ENCODE measurements at regions not wholly inside any gene's neighbourhood (a gene's known extent, or its start where the extent isn't known, plus 50 kb on each side); places are given as distances from the start of the nearest gene placed in this dataset.

DNA sequence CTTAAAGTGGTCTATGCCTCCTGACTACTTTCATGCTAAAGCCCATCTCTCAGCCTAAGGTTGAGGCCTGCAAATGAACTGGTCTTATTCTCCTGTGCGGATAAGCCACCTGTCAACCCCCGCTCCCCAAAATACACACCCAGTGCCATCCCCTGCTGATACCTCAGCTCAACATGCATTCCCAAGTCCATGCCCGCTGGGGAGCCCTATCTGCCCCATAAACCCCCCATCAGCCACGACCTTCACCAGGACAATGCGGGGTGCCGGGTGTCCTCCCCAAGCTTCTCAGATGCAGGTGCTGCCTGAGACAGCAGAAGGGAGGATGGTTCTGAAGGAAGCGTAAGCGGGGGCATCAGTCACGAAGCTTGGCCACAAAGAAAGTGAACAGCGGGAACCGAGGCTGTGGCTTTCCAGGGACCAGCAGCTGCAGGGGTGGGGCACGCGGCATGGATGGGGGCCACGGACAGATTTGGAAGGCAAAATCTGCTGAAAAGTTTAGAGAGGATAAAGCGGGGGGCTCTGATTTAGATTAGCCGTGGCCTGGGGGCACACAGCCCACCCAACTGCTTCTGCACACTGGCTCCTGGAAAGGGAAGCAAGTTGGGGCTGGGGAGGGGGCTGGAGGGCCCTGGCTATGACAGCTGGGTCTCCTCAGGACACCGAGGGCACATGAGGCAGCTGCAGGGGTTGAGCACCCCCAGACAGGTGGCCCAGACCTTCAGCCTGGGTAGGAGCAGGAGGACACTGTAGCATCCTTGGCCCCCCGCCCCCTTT lies 1391.9 kb downstream of the TBC1D22A start:
- Histone ChIP-seq H3K36me3 (replicated peaks in 1 of 2; ENCODE audit: control insufficient read depth in 1 of 2, insufficient read depth in 2 of 2, low read length in 2 of 2) (no peaks in the 10 kb centered on the region), H2AFZ (ENCODE audit: low read length) (no peak overlapping the region), H3K4me1 (ENCODE audit: insufficient read depth, low read length) (no peaks in the 10 kb centered on the region), H3K9me3 (ENCODE audit: low read length) (no peaks in the 10 kb centered on the region), H3K9ac (ENCODE audit: insufficient read depth, low read depth, low read length) (no peak overlapping the region), H3K4me3 (replicated peaks in 1 of 3; ENCODE audit: insufficient read depth in 1 of 3, low read depth in 2 of 3, low read length in 3 of 3) (no peak overlapping the region), H4K20me1 (ENCODE audit: insufficient read depth, low read length) (no peaks in the 10 kb centered on the region), H3K27ac (ENCODE audit: extremely low read length, insufficient read depth, low read length) (no peak overlapping the region), H3K4me2 (ENCODE audit: low read depth, low read length) (no peak overlapping the region), H3K27me3 (ENCODE audit: control insufficient read depth in 1 of 2, insufficient read depth in 2 of 2, low read length in 2 of 2) (peaks cover 3 to 34% of the 10 kb centered on the region in 2 experiments; a peak in 4 of 5 replicates), H3K79me2 (ENCODE audit: insufficient read depth, low read length) (no peaks in the 10 kb centered on the region)
- intact Hi-C loops (cut with micrococcal nuclease; ENCODE audit: unreplicated experiment), result no loop called here
- ChIA-PET POLR2A (no interaction called here), CTCF (ENCODE audit: low intra/inter-chr PET ratio, low total read pairs) (no interaction called here)
- WGBS (ENCODE audit: low lambda C conversion rate), result 27% methylated on average over 13 of the region's 18 CpGs
- in situ Hi-C loops (cut with HindIII; ENCODE audit: extremely low pct_ligation_motif_present, low pct_unique_long_range_greater_than_20kb), result no loop called here
- no peak for FAIRE-seq
- DNase-seq (ENCODE audit: low spot score), result no peak
- BruUV-seq (replicated peaks), result no TSS peak
- no peak for ATAC-seq
- TF ChIP-seq ZSCAN30 (CRISPR knock-in tag; IDR thresholded peaks at IDR 0.05) (no peak), ZNF235 (CRISPR knock-in tag; IDR thresholded peaks at IDR 0.05; ENCODE audit: borderline replicate concordance) (no peak), ZNF496 (CRISPR knock-in tag; IDR thresholded peaks at IDR 0.05; ENCODE audit: insufficient replicate concordance) (no peak), SCMH1 (CRISPR knock-in tag; IDR thresholded peaks at IDR 0.05; ENCODE audit: borderline replicate concordance) (no peak), ZNF432 (CRISPR knock-in tag; IDR thresholded peaks at IDR 0.05; ENCODE audit: borderline replicate concordance) (no peak), NKX3-1 (CRISPR knock-in tag; IDR thresholded peaks at IDR 0.05) (no peak), EP300 (IDR thresholded peaks at IDR 0.05; ENCODE audit: low read depth in 2 of 2, low read length in 2 of 2) (no peak), EP300 (CRISPR knock-in tag; IDR thresholded peaks at IDR 0.05; ENCODE audit: borderline replicate concordance) (no peak), HOXA7 (CRISPR knock-in tag; IDR thresholded peaks at IDR 0.05) (no peak), ZNF205 (CRISPR knock-in tag; IDR thresholded peaks at IDR 0.05) (no peak), NCOA5 (CRISPR knock-in tag; IDR thresholded peaks at IDR 0.05) (no peak)
- TF ChIP-seq, protein P1, sequence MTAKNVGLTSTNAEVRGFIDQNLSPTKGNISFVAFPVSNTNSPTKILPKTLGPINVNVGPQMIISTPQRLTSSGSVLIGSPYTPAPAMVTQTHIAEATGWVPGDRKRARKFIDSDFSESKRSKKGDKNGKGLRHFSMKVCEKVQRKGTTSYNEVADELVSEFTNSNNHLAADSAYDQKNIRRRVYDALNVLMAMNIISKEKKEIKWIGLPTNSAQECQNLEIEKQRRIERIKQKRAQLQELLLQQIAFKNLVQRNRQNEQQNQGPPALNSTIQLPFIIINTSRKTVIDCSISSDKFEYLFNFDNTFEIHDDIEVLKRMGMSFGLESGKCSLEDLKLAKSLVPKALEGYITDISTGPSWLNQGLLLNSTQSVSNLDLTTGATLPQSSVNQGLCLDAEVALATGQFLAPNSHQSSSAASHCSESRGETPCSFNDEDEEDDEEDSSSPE (CRISPR knock-in tag; IDR thresholded peaks at IDR 0.05), result no peak
- TF ChIP-seq, protein P2, sequence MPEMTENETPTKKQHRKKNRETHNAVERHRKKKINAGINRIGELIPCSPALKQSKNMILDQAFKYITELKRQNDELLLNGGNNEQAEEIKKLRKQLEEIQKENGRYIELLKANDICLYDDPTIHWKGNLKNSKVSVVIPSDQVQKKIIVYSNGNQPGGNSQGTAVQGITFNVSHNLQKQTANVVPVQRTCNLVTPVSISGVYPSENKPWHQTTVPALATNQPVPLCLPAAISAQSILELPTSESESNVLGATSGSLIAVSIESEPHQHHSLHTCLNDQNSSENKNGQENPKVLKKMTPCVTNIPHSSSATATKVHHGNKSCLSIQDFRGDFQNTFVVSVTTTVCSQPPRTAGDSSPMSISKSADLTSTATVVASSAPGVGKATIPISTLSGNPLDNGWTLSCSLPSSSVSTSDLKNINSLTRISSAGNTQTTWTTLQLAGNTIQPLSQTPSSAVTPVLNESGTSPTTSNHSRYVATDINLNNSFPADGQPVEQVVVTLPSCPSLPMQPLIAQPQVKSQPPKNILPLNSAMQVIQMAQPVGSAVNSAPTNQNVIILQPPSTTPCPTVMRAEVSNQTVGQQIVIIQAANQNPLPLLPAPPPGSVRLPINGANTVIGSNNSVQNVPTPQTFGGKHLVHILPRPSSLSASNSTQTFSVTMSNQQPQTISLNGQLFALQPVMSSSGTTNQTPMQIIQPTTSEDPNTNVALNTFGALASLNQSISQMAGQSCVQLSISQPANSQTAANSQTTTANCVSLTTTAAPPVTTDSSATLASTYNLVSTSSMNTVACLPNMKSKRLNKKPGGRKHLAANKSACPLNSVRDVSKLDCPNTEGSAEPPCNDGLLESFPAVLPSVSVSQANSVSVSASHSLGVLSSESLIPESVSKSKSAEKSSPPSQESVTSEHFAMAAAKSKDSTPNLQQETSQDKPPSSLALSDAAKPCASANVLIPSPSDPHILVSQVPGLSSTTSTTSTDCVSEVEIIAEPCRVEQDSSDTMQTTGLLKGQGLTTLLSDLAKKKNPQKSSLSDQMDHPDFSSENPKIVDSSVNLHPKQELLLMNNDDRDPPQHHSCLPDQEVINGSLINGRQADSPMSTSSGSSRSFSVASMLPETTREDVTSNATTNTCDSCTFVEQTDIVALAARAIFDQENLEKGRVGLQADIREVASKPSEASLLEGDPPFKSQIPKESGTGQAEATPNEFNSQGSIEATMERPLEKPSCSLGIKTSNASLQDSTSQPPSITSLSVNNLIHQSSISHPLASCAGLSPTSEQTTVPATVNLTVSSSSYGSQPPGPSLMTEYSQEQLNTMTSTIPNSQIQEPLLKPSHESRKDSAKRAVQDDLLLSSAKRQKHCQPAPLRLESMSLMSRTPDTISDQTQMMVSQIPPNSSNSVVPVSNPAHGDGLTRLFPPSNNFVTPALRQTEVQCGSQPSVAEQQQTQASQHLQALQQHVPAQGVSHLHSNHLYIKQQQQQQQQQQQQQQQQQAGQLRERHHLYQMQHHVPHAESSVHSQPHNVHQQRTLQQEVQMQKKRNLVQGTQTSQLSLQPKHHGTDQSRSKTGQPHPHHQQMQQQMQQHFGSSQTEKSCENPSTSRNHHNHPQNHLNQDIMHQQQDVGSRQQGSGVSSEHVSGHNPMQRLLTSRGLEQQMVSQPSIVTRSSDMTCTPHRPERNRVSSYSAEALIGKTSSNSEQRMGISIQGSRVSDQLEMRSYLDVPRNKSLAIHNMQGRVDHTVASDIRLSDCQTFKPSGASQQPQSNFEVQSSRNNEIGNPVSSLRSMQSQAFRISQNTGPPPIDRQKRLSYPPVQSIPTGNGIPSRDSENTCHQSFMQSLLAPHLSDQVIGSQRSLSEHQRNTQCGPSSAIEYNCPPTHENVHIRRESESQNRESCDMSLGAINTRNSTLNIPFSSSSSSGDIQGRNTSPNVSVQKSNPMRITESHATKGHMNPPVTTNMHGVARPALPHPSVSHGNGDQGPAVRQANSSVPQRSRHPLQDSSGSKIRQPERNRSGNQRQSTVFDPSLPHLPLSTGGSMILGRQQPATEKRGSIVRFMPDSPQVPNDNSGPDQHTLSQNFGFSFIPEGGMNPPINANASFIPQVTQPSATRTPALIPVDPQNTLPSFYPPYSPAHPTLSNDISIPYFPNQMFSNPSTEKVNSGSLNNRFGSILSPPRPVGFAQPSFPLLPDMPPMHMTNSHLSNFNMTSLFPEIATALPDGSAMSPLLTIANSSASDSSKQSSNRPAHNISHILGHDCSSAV (CRISPR knock-in tag; IDR thresholded peaks at IDR 0.05; ENCODE audit: borderline replicate concordance), result no peak
- TF ChIP-seq, protein P3, sequence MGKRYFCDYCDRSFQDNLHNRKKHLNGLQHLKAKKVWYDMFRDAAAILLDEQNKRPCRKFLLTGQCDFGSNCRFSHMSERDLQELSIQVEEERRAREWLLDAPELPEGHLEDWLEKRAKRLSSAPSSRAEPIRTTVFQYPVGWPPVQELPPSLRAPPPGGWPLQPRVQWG (CRISPR knock-in tag; IDR thresholded peaks at IDR 0.05; ENCODE audit: borderline replicate concordance, low read depth), result no peak

Data from HepG2 (cell line).